ENCODE measurements at regions not wholly inside any gene's neighbourhood (a gene's known extent, or its start where the extent isn't known, plus 50 kb on each side); places are given as distances from the start of the nearest gene placed in this dataset.

DNA sequence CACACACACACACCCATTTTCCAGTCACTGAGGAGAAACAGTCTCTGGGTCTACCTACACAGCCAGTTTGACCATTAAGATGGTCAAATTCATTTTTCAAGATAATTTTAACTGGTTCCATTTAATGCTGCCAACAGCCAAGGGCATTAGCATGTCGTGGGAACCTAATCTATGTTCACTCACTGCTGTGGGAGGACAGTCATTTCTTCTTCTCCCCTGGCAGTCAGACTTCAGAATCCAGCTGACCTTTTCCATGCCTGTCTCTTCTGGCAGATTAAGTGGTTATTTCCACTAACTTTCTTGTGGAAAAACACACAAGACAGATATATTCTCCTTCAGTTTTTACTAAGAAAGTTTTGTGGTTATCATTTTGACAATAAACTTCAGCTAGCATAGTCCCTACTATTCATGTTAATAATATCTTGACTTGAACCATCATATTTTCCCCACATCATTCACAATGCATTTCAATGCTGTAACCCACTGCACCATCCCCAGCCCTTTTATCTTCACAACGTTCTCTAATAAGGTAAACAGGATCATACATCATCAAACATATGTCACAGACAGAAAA is 82.2 kb downstream of the DAD1 start:
- TF ChIP-seq EZH2 (IDR thresholded peaks at IDR 0.05), result no peak
- no peak for TF ChIP-seq ZNF274 (IDR thresholded peaks at IDR 0.05; ENCODE audit: low read depth, low read length)
- TF ChIP-seq TCF7L2 (IDR thresholded peaks at IDR 0.05; ENCODE audit: borderline replicate concordance, extremely low read depth, insufficient read depth, insufficient read length), result no peak
- no peak for TF ChIP-seq ATF3 (IDR thresholded peaks at IDR 0.05)
- TF ChIP-seq SP1 (IDR thresholded peaks at IDR 0.05; ENCODE audit: low read depth), result no peak
- no peak for TF ChIP-seq EGR1 (IDR thresholded peaks at IDR 0.05; ENCODE audit: low read depth)
- TF ChIP-seq, protein P1, sequence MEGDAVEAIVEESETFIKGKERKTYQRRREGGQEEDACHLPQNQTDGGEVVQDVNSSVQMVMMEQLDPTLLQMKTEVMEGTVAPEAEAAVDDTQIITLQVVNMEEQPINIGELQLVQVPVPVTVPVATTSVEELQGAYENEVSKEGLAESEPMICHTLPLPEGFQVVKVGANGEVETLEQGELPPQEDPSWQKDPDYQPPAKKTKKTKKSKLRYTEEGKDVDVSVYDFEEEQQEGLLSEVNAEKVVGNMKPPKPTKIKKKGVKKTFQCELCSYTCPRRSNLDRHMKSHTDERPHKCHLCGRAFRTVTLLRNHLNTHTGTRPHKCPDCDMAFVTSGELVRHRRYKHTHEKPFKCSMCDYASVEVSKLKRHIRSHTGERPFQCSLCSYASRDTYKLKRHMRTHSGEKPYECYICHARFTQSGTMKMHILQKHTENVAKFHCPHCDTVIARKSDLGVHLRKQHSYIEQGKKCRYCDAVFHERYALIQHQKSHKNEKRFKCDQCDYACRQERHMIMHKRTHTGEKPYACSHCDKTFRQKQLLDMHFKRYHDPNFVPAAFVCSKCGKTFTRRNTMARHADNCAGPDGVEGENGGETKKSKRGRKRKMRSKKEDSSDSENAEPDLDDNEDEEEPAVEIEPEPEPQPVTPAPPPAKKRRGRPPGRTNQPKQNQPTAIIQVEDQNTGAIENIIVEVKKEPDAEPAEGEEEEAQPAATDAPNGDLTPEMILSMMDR (IDR thresholded peaks at IDR 0.05 in 2 of 3, conservative IDR thresholded peaks at IDR 0.05 in 1 of 3; ENCODE audit: borderline replicate concordance in 1 of 3, insufficient read depth in 1 of 3, low read depth in 2 of 3, low read length in 2 of 3), result no peak
- no peak for TF ChIP-seq YY1 (IDR thresholded peaks at IDR 0.05; ENCODE audit: extremely low read depth, insufficient replicate concordance, low read depth, low read length)
- TF ChIP-seq EZH2phosphoT487 (IDR thresholded peaks at IDR 0.05; ENCODE audit: borderline replicate concordance), result no peak
- TF ChIP-seq JUND (IDR thresholded peaks at IDR 0.05), result no peak
- TF ChIP-seq RAD21 (IDR thresholded peaks at IDR 0.05; ENCODE audit: low read depth), result no peak
- no peak for TF ChIP-seq CBX3 (IDR thresholded peaks at IDR 0.05; ENCODE audit: low read depth)
- TF ChIP-seq FOSL1 (IDR thresholded peaks at IDR 0.05; ENCODE audit: low read depth), result no peak
- TF ChIP-seq, protein P2, sequence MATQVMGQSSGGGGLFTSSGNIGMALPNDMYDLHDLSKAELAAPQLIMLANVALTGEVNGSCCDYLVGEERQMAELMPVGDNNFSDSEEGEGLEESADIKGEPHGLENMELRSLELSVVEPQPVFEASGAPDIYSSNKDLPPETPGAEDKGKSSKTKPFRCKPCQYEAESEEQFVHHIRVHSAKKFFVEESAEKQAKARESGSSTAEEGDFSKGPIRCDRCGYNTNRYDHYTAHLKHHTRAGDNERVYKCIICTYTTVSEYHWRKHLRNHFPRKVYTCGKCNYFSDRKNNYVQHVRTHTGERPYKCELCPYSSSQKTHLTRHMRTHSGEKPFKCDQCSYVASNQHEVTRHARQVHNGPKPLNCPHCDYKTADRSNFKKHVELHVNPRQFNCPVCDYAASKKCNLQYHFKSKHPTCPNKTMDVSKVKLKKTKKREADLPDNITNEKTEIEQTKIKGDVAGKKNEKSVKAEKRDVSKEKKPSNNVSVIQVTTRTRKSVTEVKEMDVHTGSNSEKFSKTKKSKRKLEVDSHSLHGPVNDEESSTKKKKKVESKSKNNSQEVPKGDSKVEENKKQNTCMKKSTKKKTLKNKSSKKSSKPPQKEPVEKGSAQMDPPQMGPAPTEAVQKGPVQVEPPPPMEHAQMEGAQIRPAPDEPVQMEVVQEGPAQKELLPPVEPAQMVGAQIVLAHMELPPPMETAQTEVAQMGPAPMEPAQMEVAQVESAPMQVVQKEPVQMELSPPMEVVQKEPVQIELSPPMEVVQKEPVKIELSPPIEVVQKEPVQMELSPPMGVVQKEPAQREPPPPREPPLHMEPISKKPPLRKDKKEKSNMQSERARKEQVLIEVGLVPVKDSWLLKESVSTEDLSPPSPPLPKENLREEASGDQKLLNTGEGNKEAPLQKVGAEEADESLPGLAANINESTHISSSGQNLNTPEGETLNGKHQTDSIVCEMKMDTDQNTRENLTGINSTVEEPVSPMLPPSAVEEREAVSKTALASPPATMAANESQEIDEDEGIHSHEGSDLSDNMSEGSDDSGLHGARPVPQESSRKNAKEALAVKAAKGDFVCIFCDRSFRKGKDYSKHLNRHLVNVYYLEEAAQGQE (IDR thresholded peaks at IDR 0.05; ENCODE audit: low read depth), result no peak
- no peak for TF ChIP-seq CEBPB (IDR thresholded peaks at IDR 0.05; ENCODE audit: low read depth)
- no peak for TF ChIP-seq ELF1 (IDR thresholded peaks at IDR 0.05; ENCODE audit: borderline replicate concordance, low read depth)
- TF ChIP-seq, protein P3, sequence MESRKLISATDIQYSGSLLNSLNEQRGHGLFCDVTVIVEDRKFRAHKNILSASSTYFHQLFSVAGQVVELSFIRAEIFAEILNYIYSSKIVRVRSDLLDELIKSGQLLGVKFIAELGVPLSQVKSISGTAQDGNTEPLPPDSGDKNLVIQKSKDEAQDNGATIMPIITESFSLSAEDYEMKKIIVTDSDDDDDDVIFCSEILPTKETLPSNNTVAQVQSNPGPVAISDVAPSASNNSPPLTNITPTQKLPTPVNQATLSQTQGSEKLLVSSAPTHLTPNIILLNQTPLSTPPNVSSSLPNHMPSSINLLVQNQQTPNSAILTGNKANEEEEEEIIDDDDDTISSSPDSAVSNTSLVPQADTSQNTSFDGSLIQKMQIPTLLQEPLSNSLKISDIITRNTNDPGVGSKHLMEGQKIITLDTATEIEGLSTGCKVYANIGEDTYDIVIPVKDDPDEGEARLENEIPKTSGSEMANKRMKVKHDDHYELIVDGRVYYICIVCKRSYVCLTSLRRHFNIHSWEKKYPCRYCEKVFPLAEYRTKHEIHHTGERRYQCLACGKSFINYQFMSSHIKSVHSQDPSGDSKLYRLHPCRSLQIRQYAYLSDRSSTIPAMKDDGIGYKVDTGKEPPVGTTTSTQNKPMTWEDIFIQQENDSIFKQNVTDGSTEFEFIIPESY (IDR thresholded peaks at IDR 0.05; ENCODE audit: extremely low read depth, insufficient replicate concordance, low read length), result no peak
- no peak for TF ChIP-seq SIN3A (IDR thresholded peaks at IDR 0.05; ENCODE audit: low read depth)
- Histone ChIP-seq H3K27ac (ENCODE audit: low read depth, low read length) (no peak overlapping the region), H3K36me3 (ENCODE audit: control insufficient read depth in 1 of 2, insufficient read depth in 2 of 2, low read length in 2 of 2) (no peaks in the 10 kb centered on the region), H3K4me1 (ENCODE audit: control insufficient read depth in 1 of 2, insufficient read depth in 2 of 2, low read length in 2 of 2) (no peaks in the 10 kb centered on the region), H3K79me2 (ENCODE audit: insufficient read depth, low read length) (no peaks in the 10 kb centered on the region), H4K20me1 (ENCODE audit: insufficient read depth) (no peaks in the 10 kb centered on the region), H3K4me2 (ENCODE audit: low read length) (no peak overlapping the region), H3K4me3 (replicated peaks in 1 of 2; ENCODE audit: low read depth in 1 of 2, low read length in 2 of 2) (no peak overlapping the region), H3K9me3 (ENCODE audit: control insufficient read depth in 1 of 2, insufficient read depth in 1 of 2, low read depth in 1 of 2, low read length in 2 of 2) (no peaks in the 10 kb centered on the region), H3K27me3 (ENCODE audit: insufficient read depth, low read length) (peaks cover 85% of the 10 kb centered on the region), H3K9me2 (ENCODE audit: insufficient read depth) (no peaks in the 10 kb centered on the region), H2AFZ (ENCODE audit: low read depth, low read length, poor library complexity, severe bottlenecking) (no peak overlapping the region), H3K9ac (ENCODE audit: low read length) (no peak overlapping the region)
- ChIA-PET RAD21 (ENCODE audit: low non-redundant PET in 1 of 2, low total read pairs in 2 of 2, uncharacterized antibody in 2 of 2, unreplicated experiment in 2 of 2) (no interaction called here), CTCF (no interaction called here), POLR2A (interaction anchor here (1.1 kb wide), 1 partner anchor 49 kb away, joined by 3 read pairs; no protein-coding TSS in a partner anchor)
- BruUV-seq (replicated peaks), result no TSS peak
- intact Hi-C loops (cut with micrococcal nuclease), result no loop called here
- ATAC-seq (no peak), DNase-seq (ENCODE audit: low read depth, low spot score) (no peak)
